ENCODE measurements at regions not wholly inside any gene's neighbourhood (a gene's known extent, or its start where the extent isn't known, plus 50 kb on each side); places are given as distances from the start of the nearest gene placed in this dataset.
A peak's percentile ranks its signal among the peaks of the same experiment; 100 is the strongest.

- TF ChIP-seq KIAA2018 (CRISPR knock-in tag; IDR thresholded peaks at IDR 0.05; ENCODE audit: borderline replicate concordance) (no peak), RNF2 (conservative IDR thresholded peaks at IDR 0.05; ENCODE audit: low read depth) (peak; percentile 40; the same call in 1 of the 2 replicates), ZNF501 (CRISPR knock-in tag; IDR thresholded peaks at IDR 0.05) (peak; percentile 79), ELF1 (CRISPR knock-in tag; IDR thresholded peaks at IDR 0.05) (peak; percentile 39; the same call in 1 of the 2 replicates), ZNF512B (CRISPR knock-in tag; IDR thresholded peaks at IDR 0.05; ENCODE audit: borderline replicate concordance) (0 out of 2 replicates have a peak, but pooled peaks have one; percentile 46), RARA (CRISPR knock-in tag; IDR thresholded peaks at IDR 0.05) (peak; percentile 65), MXI1 (IDR thresholded peaks at IDR 0.05; ENCODE audit: borderline replicate concordance, low read depth, low read length) (peak; percentile 46; the same call in 1 of the 3 replicates), ATM (IDR thresholded peaks at IDR 0.05; ENCODE audit: borderline replicate concordance) (no peak), SOX13 (IDR thresholded peaks at IDR 0.05) (no peak), SOX13 (CRISPR knock-in tag; conservative IDR thresholded peaks at IDR 0.05 in 1 of 2, IDR thresholded peaks at IDR 0.05 in 1 of 2) (peak in 1 of 2 experiments; percentile 30; a peak in 1 of 4 replicates), ZNF687 (CRISPR knock-in tag; IDR thresholded peaks at IDR 0.05) (peak; percentile 85), FOXP1 (IDR thresholded peaks at IDR 0.05) (no peak), FOXP1 (CRISPR knock-in tag; IDR thresholded peaks at IDR 0.05) (no peak), FLYWCH1 (CRISPR knock-in tag; IDR thresholded peaks at IDR 0.05) (no peak), FOXJ3 (CRISPR knock-in tag; IDR thresholded peaks at IDR 0.05; ENCODE audit: borderline replicate concordance) (no peak)
These were observed 157.8 kb upstream of the GRK3 start (continued) for GRCh38 chr22:25406510-25407210.

All from HepG2 (cell line).